ENCODE measurements at regions not wholly inside any gene's neighbourhood (a gene's known extent, or its start where the extent isn't known, plus 50 kb on each side); places are given as distances from the start of the nearest gene placed in this dataset.

- no peak for TF ChIP-seq EP300 (IDR thresholded peaks at IDR 0.05)
- H3K27ac ChIP-seq: no peak overlapping the region
These were observed 74.2 kb upstream of the MTPN start for GRCh38 chr7:136051203-136051928.

GRCh38 chr7:136050462-136050847, 73.3 kb upstream of the MTPN start:
- Histone ChIP-seq H3K27me3 (no peaks in the 10 kb centered on the region), H3K9me3 (peaks cover 0 to 6% (median 0%) of the 10 kb centered on the region in 4 donors), H3K4me3 (no peak overlapping the region), H3K4me1 (no peaks in the 10 kb centered on the region), H3K36me3 (no peaks in the 10 kb centered on the region), H3K27ac (no peak overlapping the region)
- 74 to 86% (median 83%) methylated on average over 7 of the region's 7 CpGs for WGBS, 5 donors
- DNase-seq: no peak
- TF ChIP-seq CTCF (IDR thresholded peaks at IDR 0.05): no peak
- no peak for TF ChIP-seq POLR2A (IDR thresholded peaks at IDR 0.05)
- no peak for TF ChIP-seq EP300 (IDR thresholded peaks at IDR 0.05)
- TF ChIP-seq POLR2AphosphoS5 (IDR thresholded peaks at IDR 0.05): no peak
- intact Hi-C loops (cut with DNase I; ENCODE audit: low total_unique reads): no loop called here

More at GRCh38 chr7:136051203-136051928, 74.2 kb upstream of the MTPN start:
- Histone ChIP-seq H3K4me1 (no peaks in the 10 kb centered on the region), H3K27me3 (no peaks in the 10 kb centered on the region), H3K4me3 (no peak overlapping the region), H3K36me3 (no peaks in the 10 kb centered on the region), H3K9me3 (peaks cover 0 to 6% (median 0%) of the 10 kb centered on the region in 4 donors)
- no peak for DNase-seq
- intact Hi-C loops (cut with DNase I; ENCODE audit: low total_unique reads): no loop called here
- WGBS, 5 donors: 89 to 94% (median 92%) methylated on average over 6 of the region's 6 CpGs

- TF ChIP-seq POLR2AphosphoS5 (IDR thresholded peaks at IDR 0.05) (no peak), EP300 (IDR thresholded peaks at IDR 0.05) (no peak), CTCF (IDR thresholded peaks at IDR 0.05) (no peak), POLR2A (IDR thresholded peaks at IDR 0.05) (no peak)
- WGBS, 5 donors: 47 to 67% (median 58%) methylated on average over 6 of the region's 6 CpGs
- Histone ChIP-seq H3K27me3 (no peaks in the 10 kb centered on the region), H3K4me3 (no peak overlapping the region), H3K27ac (no peak overlapping the region), H3K9me3 (peaks cover 0 to 6% (median 0%) of the 10 kb centered on the region in 4 donors), H3K36me3 (no peaks in the 10 kb centered on the region), H3K4me1 (no peaks in the 10 kb centered on the region)
- intact Hi-C loops (cut with DNase I; ENCODE audit: low total_unique reads): no loop called here
- DNase-seq: peak in 1 of 2 donors; percentile 41
These were observed 72.8 kb upstream of the MTPN start for GRCh38 chr7:136049818-136050461.

GRCh38 chr7:136049117-136049516, 72.0 kb upstream of the MTPN start:
- 61 to 72% (median 65%) methylated on average over 7 of the region's 7 CpGs for WGBS, 5 donors
- Histone ChIP-seq H3K27me3 (no peaks in the 10 kb centered on the region), H3K36me3 (no peaks in the 10 kb centered on the region), H3K27ac (no peak overlapping the region), H3K4me1 (no peaks in the 10 kb centered on the region), H3K9me3 (peaks cover 0 to 6% (median 0%) of the 10 kb centered on the region in 4 donors), H3K4me3 (no peak overlapping the region)
- no peak for DNase-seq
- intact Hi-C loops (cut with DNase I; ENCODE audit: low total_unique reads): no loop called here
- no peak for TF ChIP-seq POLR2AphosphoS5 (IDR thresholded peaks at IDR 0.05)

- 73 to 80% (median 75%) methylated on average over 2 of the region's 2 CpGs for WGBS, 5 donors
These were observed 69.4 kb upstream of the MTPN start for GRCh38 chr7:136046548-136046947.

More at GRCh38 chr7:136046548-136046947, 69.4 kb upstream of the MTPN start:
- intact Hi-C loops (cut with DNase I; ENCODE audit: low total_unique reads): no loop called here
- H3K4me3 ChIP-seq: no peak overlapping the region
- H3K4me1 ChIP-seq: no peaks in the 10 kb centered on the region
- H3K27me3 ChIP-seq: no peaks in the 10 kb centered on the region
- no peaks in the 10 kb centered on the region for H3K36me3 ChIP-seq
- TF ChIP-seq POLR2AphosphoS5 (IDR thresholded peaks at IDR 0.05) (no peak), CTCF (IDR thresholded peaks at IDR 0.05) (no peak), EP300 (IDR thresholded peaks at IDR 0.05) (no peak), POLR2A (IDR thresholded peaks at IDR 0.05) (no peak)
- H3K9me3 ChIP-seq: peaks cover 0 to 6% (median 0%) of the 10 kb centered on the region in 4 donors
- no peak for DNase-seq
- no peak overlapping the region for H3K27ac ChIP-seq

All from stomach (tissue), 8 donors.